Keratinocyte (primary cell): ENCODE measurements at regions not wholly inside any gene's neighbourhood (a gene's known extent, or its start where the extent isn't known, plus 50 kb on each side); places are given as distances from the start of the nearest gene placed in this dataset.

ENCODE experiments used
- DNase-seq: peaks from one replicate; pipeline ENCODE4 v3.0.0-alpha.2; 2011; ENCODE audit warnings: low read depth, missing footprints, low spot score
- FAIRE-seq: peaks from 2 replicates; lab custom pipeline; 2011; peaks lifted over from hg19 to GRCh38; lab: Jason Lieb, UNC
- H2AFZ ChIP-seq: 2 replicates; pipeline ENCODE4 v1.6.0; 2012; ENCODE audit warnings: low read length, control low read depth, inconsistent platforms; ENCODE audit not compliant: control insufficient read depth
- H3K27ac ChIP-seq: 2 replicates; pipeline ENCODE4 v1.5.1; 2011; ENCODE audit warnings: low read length; ENCODE audit not compliant: control insufficient read depth, insufficient read depth
- H3K27me3 ChIP-seq: 3 replicates; pipeline ENCODE4 v1.6.0; 2011; ENCODE audit warnings: low read length; ENCODE audit not compliant: control insufficient read depth, insufficient read depth; ENCODE audit errors: extremely low read depth
- H3K36me3 ChIP-seq, 2 experiments: 2 replicates in 1 of 2; 3 replicates in 1 of 2; pipeline ENCODE4 v1.5.1; 2011; ENCODE audit warnings: low read length in 2 of 2, mild to moderate bottlenecking in 1 of 2; ENCODE audit not compliant: control insufficient read depth in 2 of 2, insufficient read depth in 2 of 2; ENCODE audit errors: extremely low read depth in 1 of 2
- H3K4me1 ChIP-seq: 3 replicates; pipeline ENCODE4 v1.5.1; 2011; ENCODE audit warnings: low read length; ENCODE audit not compliant: control insufficient read depth, insufficient read depth; ENCODE audit errors: extremely low read depth
- H3K4me2 ChIP-seq: 3 replicates; pipeline ENCODE4 v1.6.0; 2011; ENCODE audit warnings: low read depth, low read length; ENCODE audit not compliant: control insufficient read depth, insufficient read depth; ENCODE audit errors: extremely low read depth
- H3K4me3 ChIP-seq, 3 experiments: fragments of 200-600 bp in 1 of 3; sonication (generic) in 1 of 3; 2 replicates in 2 of 3; 3 replicates in 1 of 3; pipeline ENCODE4 v1.5.1; 2011 to 2016; ENCODE audit warnings: low read length in 3 of 3, mild to moderate bottlenecking in 3 of 3, control low read depth in 2 of 3, inconsistent platforms in 1 of 3, low read depth in 1 of 3, mixed read lengths in 1 of 3, mixed run types in 1 of 3, moderate library complexity in 1 of 3; ENCODE audit not compliant: control insufficient read depth in 2 of 3, insufficient read depth in 2 of 3; ENCODE audit errors: extremely low read depth in 1 of 3
- H3K79me2 ChIP-seq: 2 replicates; pipeline ENCODE4 v1.6.0; 2012; ENCODE audit warnings: low read length; ENCODE audit not compliant: control insufficient read depth, insufficient read depth
- H3K9ac ChIP-seq: 3 replicates; pipeline ENCODE4 v1.6.0; 2011; ENCODE audit warnings: low read length; ENCODE audit not compliant: control insufficient read depth, insufficient read depth; ENCODE audit errors: extremely low read depth
- H3K9me1 ChIP-seq: 3 replicates; pipeline ENCODE4 v1.6.0; 2011; ENCODE audit warnings: low read length; ENCODE audit not compliant: control insufficient read depth, insufficient read depth; ENCODE audit errors: extremely low read depth
- H3K9me3 ChIP-seq: 2 replicates; pipeline ENCODE4 v1.5.1; 2012; ENCODE audit warnings: low read depth, low read length; ENCODE audit not compliant: control insufficient read depth
- H4K20me1 ChIP-seq: 3 replicates; pipeline ENCODE4 v1.6.0; 2011; ENCODE audit warnings: low read length; ENCODE audit not compliant: control insufficient read depth, insufficient read depth; ENCODE audit errors: extremely low read depth
- CTCF ChIP-seq, 3 experiments: IDR thresholded peaks in 1 of 3; conservative IDR thresholded peaks in 1 of 3; optimal IDR thresholded peaks in 1 of 3; 2 replicates in 2 of 3; 3 replicates in 1 of 3; pipeline versions ENCODE3 to v1.5.1; 2011; ENCODE audit warnings: low read length in 3 of 3, mild to moderate bottlenecking in 3 of 3, moderate library complexity in 2 of 3, control low read depth in 1 of 3, inconsistent platforms in 1 of 3; ENCODE audit not compliant: insufficient read depth in 2 of 3; ENCODE audit errors: extremely low read depth in 1 of 3
- EZH2 ChIP-seq: IDR thresholded peaks from one replicate; pipeline ENCODE4 v1.6.1; 2012; ENCODE audit warnings: inconsistent platforms, mild to moderate bottlenecking, low read length, moderate library complexity
- dilution Hi-C: fragments of 300-500 bp; cut with MboI; formaldehyde crosslinking; loops from one replicate; pipeline ENCODE4 v1.7.0; 2020; ENCODE audit warnings: low sequenced_read_pairs; ENCODE audit not compliant: extremely low pct_ligation_motif_present

DNA sequence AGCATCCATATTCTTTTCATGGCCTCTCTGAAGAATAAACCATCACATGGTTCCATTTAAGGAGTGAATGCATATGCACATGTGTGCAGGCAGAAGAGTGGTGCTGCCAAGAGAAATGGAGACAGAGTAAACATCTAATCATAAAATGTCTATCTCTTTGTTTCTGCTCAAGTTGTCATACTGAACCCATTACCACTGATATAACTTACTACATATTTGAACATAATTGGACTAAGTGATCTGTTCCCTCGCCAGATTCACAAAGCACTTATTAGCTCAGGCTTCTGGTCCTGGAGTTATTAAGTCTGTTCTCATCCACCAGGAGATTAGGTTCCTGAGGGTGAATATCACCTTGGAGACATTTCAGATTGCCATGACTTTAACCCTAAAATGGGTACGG lies 72.3 kb upstream of the XYLT1 start:
- Histone ChIP-seq H3K9me1 (no peaks in the 10 kb centered on the region), H4K20me1 (no peaks in the 10 kb centered on the region), H3K9me3 (no peaks in the 10 kb centered on the region), H3K36me3 (no peaks in the 10 kb centered on the region), H2AFZ (no peak overlapping the region), H3K4me3 (no peak overlapping the region), H3K9ac (no peak overlapping the region), H3K4me2 (no peak overlapping the region), H3K27me3 (no peaks in the 10 kb centered on the region), H3K79me2 (no peaks in the 10 kb centered on the region), H3K27ac (no peak overlapping the region), H3K4me1 (no peaks in the 10 kb centered on the region)
- no peak for DNase-seq
- no peak for FAIRE-seq
- dilution Hi-C loops = no loop called here
- TF ChIP-seq EZH2 = no peak
- no peak for TF ChIP-seq CTCF (optimal IDR thresholded peaks at IDR 0.05 in 1 of 3, IDR thresholded peaks at IDR 0.05 in 1 of 3, conservative IDR thresholded peaks at IDR 0.05 in 1 of 3; ENCODE audit: extremely low read depth in 1 of 3, insufficient read depth in 2 of 3, low read length in 3 of 3)

GRCh38 chr16:17541324-17541723 lies 70.6 kb upstream of the XYLT1 start:
- FAIRE-seq = no peak
- TF ChIP-seq CTCF (optimal IDR thresholded peaks at IDR 0.05 in 1 of 3, IDR thresholded peaks at IDR 0.05 in 1 of 3, conservative IDR thresholded peaks at IDR 0.05 in 1 of 3; ENCODE audit: extremely low read depth in 1 of 3, insufficient read depth in 2 of 3, low read length in 3 of 3) (no peak), EZH2 (no peak)
- dilution Hi-C loops = no loop called here

More at GRCh38 chr16:17541324-17541723, 70.6 kb upstream of the XYLT1 start:
- no peak for DNase-seq
- H3K4me3 ChIP-seq = no peak overlapping the region
- H3K9me3 ChIP-seq = no peaks in the 10 kb centered on the region
- H4K20me1 ChIP-seq = no peaks in the 10 kb centered on the region
- no peaks in the 10 kb centered on the region for H3K36me3 ChIP-seq
- no peak overlapping the region for H3K4me2 ChIP-seq
- H3K4me1 ChIP-seq = no peaks in the 10 kb centered on the region
- no peaks in the 10 kb centered on the region for H3K27me3 ChIP-seq
- H3K9me1 ChIP-seq = no peaks in the 10 kb centered on the region
- H3K79me2 ChIP-seq = no peaks in the 10 kb centered on the region
- H3K27ac ChIP-seq = no peak overlapping the region
- no peak overlapping the region for H2AFZ ChIP-seq
- H3K9ac ChIP-seq = no peak overlapping the region
